Activated naive CD4-positive, alpha-beta T cell treated with anti-CD3 and anti-CD28 coated beads, Interleukin-2, amount 10 ng/mL, durations not matched to agents 7 days and 5 days (primary cell): ENCODE measurements at regions not wholly inside any gene's neighbourhood (a gene's known extent, or its start where the extent isn't known, plus 50 kb on each side); places are given as distances from the start of the nearest gene placed in this dataset.

Experiments used
- CTCF ChIA-PET: fragments of 350-600 bp; sonication (Branson Sonifier 250); formaldehyde crosslinking; loops from one replicate; lab custom pipeline; 2021; ENCODE audit warnings: antibody characterized with exemption; lab: Charles Lee
- DNase-seq: peaks from one replicate; pipeline ENCODE4 v3.0.0-alpha.2; 2020
- H3K27ac Mint-ChIP-seq: one replicate; pipeline ENCODE4 v1.8.0; 2021; ENCODE audit warnings: mild to moderate bottlenecking, moderate library complexity, mixed read lengths
- H3K27me3 Mint-ChIP-seq: one replicate; pipeline ENCODE4 v1.8.0; 2021; ENCODE audit warnings: mild to moderate bottlenecking, mixed read lengths
- H3K36me3 Mint-ChIP-seq: one replicate; pipeline ENCODE4 v1.8.0; 2021; ENCODE audit warnings: mixed read lengths
- H3K4me1 Mint-ChIP-seq: one replicate; pipeline ENCODE4 v1.8.0; 2021; ENCODE audit warnings: mixed read lengths
- H3K4me3 Mint-ChIP-seq: one replicate; pipeline ENCODE4 v1.8.0; 2021; ENCODE audit warnings: mild to moderate bottlenecking, moderate library complexity, mixed read lengths
- H3K9me3 Mint-ChIP-seq: one replicate; pipeline ENCODE4 v1.8.0; 2021; ENCODE audit warnings: mixed read lengths

DNA sequence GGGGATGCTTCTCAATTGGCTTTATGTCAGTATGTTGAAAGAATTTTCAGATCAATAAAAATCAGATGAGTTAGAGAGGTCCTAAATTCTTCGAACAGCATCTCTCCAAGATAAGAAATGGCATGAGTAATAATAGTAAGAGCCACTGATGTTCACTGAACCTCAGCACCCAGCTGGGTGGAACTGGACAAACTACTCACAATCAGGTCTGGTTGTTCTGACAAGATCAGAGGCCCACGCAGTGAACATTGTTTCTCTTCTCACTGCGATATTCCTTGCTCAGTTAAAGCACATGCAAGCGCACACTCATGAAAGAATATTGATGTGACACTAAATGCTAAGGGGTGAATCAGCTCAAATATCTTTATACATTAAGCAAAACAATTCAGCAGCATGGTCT is 351.0 kb upstream of the AMELY start:
- Mint-ChIP-seq H3K36me3 (peaks cover 2% of the 10 kb centered on the region), H3K27ac (no peak overlapping the region), H3K27me3 (no peaks in the 10 kb centered on the region), H3K4me3 (no peak overlapping the region), H3K4me1 (peaks cover 16% of the 10 kb centered on the region), H3K9me3 (peaks cover 4% of the 10 kb centered on the region)
- CTCF ChIA-PET, result no interaction called here
- no peak for DNase-seq

DNA sequence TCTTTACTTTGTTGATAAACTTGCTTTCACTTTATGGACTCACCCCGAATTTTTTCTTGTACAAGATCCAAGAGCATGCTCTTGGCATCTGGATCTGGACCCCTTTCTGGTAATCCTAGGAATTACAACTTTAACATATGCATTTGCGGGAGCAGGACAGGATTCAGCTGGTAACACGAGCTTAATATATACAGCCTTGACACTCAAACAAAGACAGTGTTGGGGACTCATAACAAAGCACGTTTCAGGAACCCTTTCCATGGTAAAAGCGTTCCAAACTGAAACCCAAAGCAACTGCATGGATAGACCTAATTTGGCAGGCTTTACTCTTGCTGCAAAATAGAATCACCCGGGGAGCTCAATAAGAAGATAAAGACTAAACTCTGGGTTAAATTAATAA is 349.7 kb upstream of the AMELY start:
- Mint-ChIP-seq H3K9me3 (peaks cover 11% of the 10 kb centered on the region), H3K36me3 (peaks cover 8% of the 10 kb centered on the region), H3K4me1 (peaks cover 17% of the 10 kb centered on the region)

DNA sequence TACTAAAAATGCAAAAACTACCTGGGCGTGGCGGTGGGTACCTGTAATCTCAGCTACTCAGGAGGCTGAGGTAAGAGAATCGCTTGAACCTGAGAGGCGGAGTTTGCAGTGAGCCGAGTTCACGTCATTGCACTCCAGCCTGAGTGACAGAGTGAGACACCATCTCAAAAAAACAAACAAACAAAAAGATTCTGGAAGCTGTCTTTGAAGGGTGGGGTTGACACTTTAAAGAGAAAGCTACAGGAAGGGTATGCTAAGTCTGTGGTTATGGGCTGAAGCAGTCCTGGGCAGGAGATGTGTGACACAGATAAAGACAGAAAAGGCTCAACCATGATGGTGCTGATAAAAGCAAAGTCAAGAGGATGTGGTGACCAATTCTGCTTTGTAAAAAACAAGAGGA is 328.5 kb upstream of the AMELY start:
- Mint-ChIP-seq H3K4me3 (peak overlapping the region; percentile 18), H3K27ac (peak overlapping the region; percentile 97), H3K9me3 (peaks cover 21% of the 10 kb centered on the region), H3K4me1 (peaks cover 60% of the 10 kb centered on the region), H3K36me3 (peaks cover 22% of the 10 kb centered on the region), H3K27me3 (peaks cover 11% of the 10 kb centered on the region)
- CTCF ChIA-PET, result no interaction called here
- peak; percentile 80 for DNase-seq

More for the DNA sequence above, 349.7 kb upstream of the AMELY start:
- Mint-ChIP-seq H3K27ac (no peak overlapping the region), H3K4me3 (no peak overlapping the region), H3K27me3 (no peaks in the 10 kb centered on the region)
- DNase-seq, result no peak
- CTCF ChIA-PET, result no interaction called here

DNA sequence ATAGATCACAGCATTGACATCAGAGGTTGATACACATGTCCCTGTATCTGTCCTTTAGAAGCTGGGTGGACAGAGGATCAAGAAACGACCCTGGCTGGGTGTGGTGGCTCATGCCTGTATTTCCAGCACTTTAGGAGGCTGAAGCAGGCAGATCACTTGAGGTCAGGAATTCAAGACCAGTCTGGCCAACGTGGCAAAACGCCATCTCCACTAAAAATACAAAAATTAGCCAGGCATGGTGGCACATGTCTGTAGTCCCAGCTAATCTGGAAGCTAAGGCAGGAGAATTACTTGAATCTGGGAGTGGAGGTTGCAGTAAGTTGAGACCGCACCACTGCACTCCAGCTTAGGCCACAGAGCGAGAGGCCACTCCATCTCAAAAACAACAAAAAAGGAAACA is 300.4 kb upstream of the AMELY start:
- Mint-ChIP-seq H3K4me3 (no peak overlapping the region), H3K27me3 (peaks cover 8% of the 10 kb centered on the region), H3K9me3 (no peaks in the 10 kb centered on the region), H3K36me3 (no peaks in the 10 kb centered on the region), H3K4me1 (no peaks in the 10 kb centered on the region), H3K27ac (no peak overlapping the region)
- CTCF ChIA-PET, result no interaction called here
- no peak for DNase-seq

DNA sequence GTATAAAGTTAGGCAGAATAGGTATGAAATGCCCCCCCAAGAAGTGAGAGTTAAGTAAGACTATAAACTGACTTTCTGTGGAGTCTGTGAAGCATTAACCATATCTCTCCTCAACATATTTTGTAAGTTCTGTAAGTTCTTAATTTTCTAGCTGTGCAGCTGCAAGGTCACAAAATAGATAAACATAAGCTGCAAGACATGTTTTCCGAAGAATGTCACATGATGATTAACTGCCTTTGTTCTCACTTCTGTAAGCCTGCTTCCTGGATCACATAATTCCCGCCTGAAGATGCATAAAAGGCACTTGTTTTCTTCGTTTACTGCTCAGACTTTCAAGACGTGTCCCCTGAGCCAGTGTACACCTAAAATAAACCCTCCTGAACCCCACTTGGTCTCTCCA is 292.9 kb upstream of the AMELY start:
- no peaks in the 10 kb centered on the region for H3K27me3 Mint-ChIP-seq
- H3K4me1 Mint-ChIP-seq, result peaks cover 4% of the 10 kb centered on the region
- no peaks in the 10 kb centered on the region for H3K9me3 Mint-ChIP-seq
- H3K27ac Mint-ChIP-seq, result no peak overlapping the region
- CTCF ChIA-PET, result no interaction called here
- no peak overlapping the region for H3K4me3 Mint-ChIP-seq
- no peaks in the 10 kb centered on the region for H3K36me3 Mint-ChIP-seq
- no peak for DNase-seq

DNA sequence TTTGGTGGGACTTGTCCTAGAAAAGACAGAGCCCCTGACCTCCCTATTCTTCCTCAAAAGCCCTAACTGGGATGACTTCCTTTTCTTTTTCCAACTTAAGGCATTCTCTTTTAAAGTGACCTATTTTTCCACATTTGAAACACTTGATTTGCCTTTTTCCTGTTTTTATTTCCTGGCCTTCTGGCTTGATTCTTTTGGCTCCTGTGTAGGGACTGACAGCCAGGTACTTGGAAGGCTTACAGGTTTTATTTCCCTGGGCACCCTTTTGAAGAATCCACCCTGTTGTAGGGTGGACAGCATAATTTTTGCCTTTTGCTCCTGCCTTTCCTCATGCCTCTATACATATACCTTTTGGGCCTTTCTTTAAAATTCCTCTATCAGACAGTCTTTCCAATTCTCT is 271.0 kb upstream of the AMELY start:
- DNase-seq, result no peak
- H3K36me3 Mint-ChIP-seq, result no peaks in the 10 kb centered on the region
- peaks cover 4% of the 10 kb centered on the region for H3K27me3 Mint-ChIP-seq
- no peak overlapping the region for H3K4me3 Mint-ChIP-seq
- no peaks in the 10 kb centered on the region for H3K4me1 Mint-ChIP-seq
- CTCF ChIA-PET, result no interaction called here
- peaks cover 15% of the 10 kb centered on the region for H3K9me3 Mint-ChIP-seq
- no peak overlapping the region for H3K27ac Mint-ChIP-seq

DNA sequence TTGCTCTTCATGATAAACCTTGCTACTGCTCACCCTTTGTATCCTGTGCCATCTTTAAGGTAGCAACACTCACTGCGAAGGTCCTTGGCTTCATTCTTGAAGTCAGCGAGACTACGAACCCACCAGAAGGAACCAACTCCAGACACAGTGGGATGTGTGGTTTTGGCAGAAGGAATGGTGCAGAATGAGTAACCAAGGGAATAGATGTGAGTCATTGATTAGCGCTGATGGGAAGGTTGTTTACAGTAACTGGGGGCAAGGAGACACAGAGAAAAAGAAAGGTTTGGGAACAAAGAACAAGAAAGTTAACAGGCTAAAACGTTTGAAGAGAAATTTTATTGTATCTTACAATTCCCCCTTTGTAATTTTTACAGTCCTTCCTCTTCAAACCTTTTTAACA is 266.1 kb upstream of the AMELY start:
- Mint-ChIP-seq H3K4me1 (no peaks in the 10 kb centered on the region), H3K9me3 (peaks cover 2% of the 10 kb centered on the region), H3K27ac (no peak overlapping the region), H3K36me3 (no peaks in the 10 kb centered on the region), H3K27me3 (peaks cover 7% of the 10 kb centered on the region), H3K4me3 (no peak overlapping the region)
- CTCF ChIA-PET, result no interaction called here
- no peak for DNase-seq

DNA sequence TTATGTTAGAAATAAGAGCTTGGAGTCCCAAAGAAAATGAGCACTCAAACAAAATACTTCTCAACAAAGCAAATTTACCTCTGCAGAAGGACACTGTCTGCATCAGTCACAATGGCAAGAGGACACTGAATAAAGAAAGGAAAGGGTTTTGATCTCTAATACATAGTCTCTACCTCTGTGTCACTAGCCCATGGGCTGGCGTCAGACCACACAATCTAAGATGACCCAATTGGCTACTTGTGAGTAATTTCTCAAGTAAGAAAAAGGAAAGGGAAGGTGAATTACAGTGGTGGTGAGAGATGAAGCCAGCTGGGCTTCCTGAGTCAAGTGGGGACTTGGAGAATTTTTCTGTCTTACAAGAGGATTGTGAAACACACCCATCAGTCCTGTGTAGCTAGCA is 257.9 kb upstream of the AMELY start:
- Mint-ChIP-seq H3K36me3 (no peaks in the 10 kb centered on the region), H3K4me3 (no peak overlapping the region), H3K9me3 (no peaks in the 10 kb centered on the region), H3K27me3 (peaks cover 17% of the 10 kb centered on the region), H3K27ac (no peak overlapping the region), H3K4me1 (peaks cover 4% of the 10 kb centered on the region)
- DNase-seq, result no peak
- CTCF ChIA-PET, result no interaction called here

DNA sequence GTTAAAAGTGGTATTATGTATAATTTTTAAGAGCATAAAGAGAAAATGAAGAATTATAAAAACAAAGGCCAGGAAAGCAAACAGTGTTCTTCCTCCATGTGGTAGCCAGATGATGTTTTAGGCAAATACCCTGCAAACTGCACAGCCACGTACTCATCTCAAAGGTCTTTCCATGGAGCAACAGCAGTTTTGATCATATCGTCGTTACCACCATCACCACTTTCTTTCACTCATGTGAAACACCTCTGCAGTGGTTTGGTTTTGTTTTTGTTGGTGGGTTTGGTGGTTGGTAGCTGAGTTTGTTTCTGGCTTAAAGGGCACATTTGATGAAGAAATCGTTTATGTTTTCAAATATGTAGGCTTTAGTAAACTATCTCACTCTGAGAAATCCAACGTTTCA is 229.9 kb upstream of the AMELY start:
- Mint-ChIP-seq H3K27ac (no peak overlapping the region), H3K4me3 (no peak overlapping the region), H3K27me3 (peaks cover 7% of the 10 kb centered on the region), H3K9me3 (peaks cover 1% of the 10 kb centered on the region), H3K4me1 (no peaks in the 10 kb centered on the region), H3K36me3 (no peaks in the 10 kb centered on the region)
- no peak for DNase-seq
- CTCF ChIA-PET, result no interaction called here
